SK-N-SH treated with all-trans-retinoic acid at 6 μM for 48 hours (cell line): ENCODE measurements at regions not wholly inside any gene's neighbourhood (a gene's known extent, or its start where the extent isn't known, plus 50 kb on each side); places are given as distances from the start of the nearest gene placed in this dataset.

Experiments used
- ARNTL ChIP-seq: fragments of 450-650 bp; formaldehyde crosslinking; IDR thresholded peaks from 2 replicates; pipeline ENCODE4 v1.5.0; 2020; ENCODE audit warnings: low read depth, mild to moderate bottlenecking, moderate library complexity, borderline replicate concordance
- ISL1 ChIP-seq: fragments of 250-450 bp; sonication (Bioruptor Pico); IDR thresholded peaks from 2 replicates; pipeline ENCODE4 v2.1.2; 2022; ENCODE audit warnings: mild to moderate bottlenecking, moderate library complexity
- POU6F1 ChIP-seq: fragments of 250-450 bp; sonication (Bioruptor Pico); IDR thresholded peaks from 2 replicates; pipeline ENCODE4 v1.8.0; 2021; ENCODE audit warnings: low read depth, mild to moderate bottlenecking, moderate library complexity, borderline replicate concordance
- RARB ChIP-seq: fragments of 250-450 bp; sonication (Bioruptor Pico); IDR thresholded peaks from 2 replicates; pipeline ENCODE4 v1.8.0; 2021; ENCODE audit warnings: mild to moderate bottlenecking, moderate library complexity
- TSHZ2 ChIP-seq: fragments of 250-450 bp; sonication (Bioruptor Pico); IDR thresholded peaks from 2 replicates; pipeline ENCODE4 v1.5.0; 2020; ENCODE audit warnings: mild to moderate bottlenecking, moderate library complexity
- ZC3H10 ChIP-seq: fragments of 250-450 bp; sonication (Bioruptor Pico); IDR thresholded peaks from 2 replicates; pipeline ENCODE4 v1.5.1; 2021; ENCODE audit warnings: mild to moderate bottlenecking, moderate library complexity

GRCh38 chr20:24337069-24337468 is 132.4 kb upstream of the SYNDIG1 start:
- TF ChIP-seq POU6F1 (CRISPR knock-in tag) (no peak), ARNTL (CRISPR knock-in tag) (no peak), ISL1 (CRISPR knock-in tag) (no peak), RARB (no peak), TSHZ2 (CRISPR knock-in tag) (no peak), ZC3H10 (CRISPR knock-in tag) (no peak)
